WTC11 (cell line): ENCODE measurements at regions not wholly inside any gene's neighbourhood (a gene's known extent, or its start where the extent isn't known, plus 50 kb on each side); places are given as distances from the start of the nearest gene placed in this dataset.

Experiments used
- ATAC-seq: fragments of 200-7000 bp; cut with Tn5 transposase; 2 replicates; pipeline ENCODE4 v1.10.0; 2021; ENCODE audit warnings: mild to moderate bottlenecking, moderate library complexity
- CTCF ChIA-PET: fragments of 300-600 bp; sonication (Branson Sonifier 250); formaldehyde crosslinking; loops from one replicate; lab custom pipeline; 2021; ENCODE audit warnings: antibody characterized with exemption; lab: Charles Lee
- POLR2A ChIA-PET: fragments of 350-600 bp; sonication (Branson Sonifier 250); formaldehyde crosslinking; loops from one replicate; lab custom pipeline; 2021; ENCODE audit warnings: antibody characterized with exemption; lab: Charles Lee
- DNase-seq: peaks from one replicate; pipeline ENCODE4 v3.0.0; 2021; ENCODE audit warnings: low spot score
- H3K27ac Mint-ChIP-seq: 2 replicates; pipeline ENCODE4 v1.8.0; 2021; ENCODE audit warnings: mixed read lengths
- H3K27me3 Mint-ChIP-seq: 2 replicates; pipeline ENCODE4 v1.8.0; 2021; ENCODE audit warnings: low read depth, mild to moderate bottlenecking, moderate library complexity, mixed read lengths
- H3K36me3 Mint-ChIP-seq: 2 replicates; pipeline ENCODE4 v1.8.0; 2021; ENCODE audit warnings: mixed read lengths
- H3K4me1 Mint-ChIP-seq: 2 replicates; pipeline ENCODE4 v1.8.0; 2022; ENCODE audit warnings: mixed read lengths
- H3K4me3 Mint-ChIP-seq: 2 replicates; pipeline ENCODE4 v1.8.0; 2021; ENCODE audit warnings: mild to moderate bottlenecking, moderate library complexity, mixed read lengths
- H3K9me3 Mint-ChIP-seq: 2 replicates; pipeline ENCODE4 v1.8.0; 2021; ENCODE audit warnings: mixed read lengths
- CBFB ChIP-seq: sonication (generic); formaldehyde crosslinking; IDR thresholded peaks from 2 replicates; pipeline ENCODE4 v1.8.1; 2022; ENCODE audit warnings: mild to moderate bottlenecking, low read depth, missing genetic modification reagents
- ELF4 ChIP-seq: sonication (generic); formaldehyde crosslinking; IDR thresholded peaks from 2 replicates; pipeline ENCODE4 v1.8.1; 2022; ENCODE audit warnings: low read depth, mild to moderate bottlenecking, moderate library complexity, missing genetic modification reagents
- EMX1 ChIP-seq: fragments of 250-450 bp; sonication (Bioruptor Pico); IDR thresholded peaks from 2 replicates; pipeline ENCODE4 v1.8.0; 2021; ENCODE audit warnings: mild to moderate bottlenecking
- ESRRA ChIP-seq: sonication (generic); formaldehyde crosslinking; IDR thresholded peaks from 2 replicates; pipeline ENCODE4 v1.8.1; 2022; ENCODE audit warnings: mild to moderate bottlenecking, missing genetic modification reagents, borderline replicate concordance
- FOXK1 ChIP-seq: sonication (generic); formaldehyde crosslinking; IDR thresholded peaks from 2 replicates; pipeline ENCODE4 v1.8.0; 2022; ENCODE audit warnings: mild to moderate bottlenecking, moderate library complexity, missing genetic modification reagents
- FOXP1 ChIP-seq: sonication (generic); formaldehyde crosslinking; IDR thresholded peaks from 2 replicates; pipeline ENCODE4 v1.8.0; 2022; ENCODE audit warnings: missing genetic modification reagents, mild to moderate bottlenecking, moderate library complexity, borderline replicate concordance
- ZBTB21 ChIP-seq: sonication (generic); formaldehyde crosslinking; IDR thresholded peaks from 2 replicates; pipeline ENCODE4 v1.8.1; 2023; ENCODE audit warnings: mild to moderate bottlenecking, missing genetic modification reagents, borderline replicate concordance
- ZMAT4 ChIP-seq: fragments of 250-450 bp; sonication (Bioruptor Pico); IDR thresholded peaks from 2 replicates; pipeline ENCODE4 v1.9.0; 2021; ENCODE audit warnings: mild to moderate bottlenecking
- ZNF138 ChIP-seq: sonication (generic); formaldehyde crosslinking; conservative IDR thresholded peaks from 2 replicates; pipeline ENCODE4 v1.8.1; 2022; ENCODE audit warnings: mild to moderate bottlenecking, moderate library complexity, missing genetic modification reagents
- ZNF416 ChIP-seq: fragments of 250-450 bp; sonication (Bioruptor Pico); IDR thresholded peaks from 2 replicates; pipeline ENCODE4 v1.9.0; 2021; ENCODE audit warnings: mild to moderate bottlenecking, inconsistent platforms
- TF ChIP-seq, protein P1 (sequence below): sonication (generic); formaldehyde crosslinking; IDR thresholded peaks from 2 replicates; pipeline ENCODE4 v1.8.1; 2022; ENCODE audit warnings: missing genetic modification reagents, borderline replicate concordance
- TF ChIP-seq, protein P2 (sequence below): fragments of 250-450 bp; sonication (Bioruptor Pico); IDR thresholded peaks from 2 replicates; pipeline ENCODE4 v1.8.0; 2021; ENCODE audit warnings: mild to moderate bottlenecking
- TF ChIP-seq, protein P3 (sequence below): sonication (generic); formaldehyde crosslinking; IDR thresholded peaks from 2 replicates; pipeline ENCODE4 v1.8.1; 2022; ENCODE audit warnings: mild to moderate bottlenecking, moderate library complexity, missing genetic modification reagents
- TF ChIP-seq, protein P4 (sequence below): sonication (generic); formaldehyde crosslinking; IDR thresholded peaks from 2 replicates; pipeline ENCODE4 v1.8.1; 2022; ENCODE audit warnings: mild to moderate bottlenecking, missing genetic modification reagents, moderate library complexity, borderline replicate concordance

DNA sequence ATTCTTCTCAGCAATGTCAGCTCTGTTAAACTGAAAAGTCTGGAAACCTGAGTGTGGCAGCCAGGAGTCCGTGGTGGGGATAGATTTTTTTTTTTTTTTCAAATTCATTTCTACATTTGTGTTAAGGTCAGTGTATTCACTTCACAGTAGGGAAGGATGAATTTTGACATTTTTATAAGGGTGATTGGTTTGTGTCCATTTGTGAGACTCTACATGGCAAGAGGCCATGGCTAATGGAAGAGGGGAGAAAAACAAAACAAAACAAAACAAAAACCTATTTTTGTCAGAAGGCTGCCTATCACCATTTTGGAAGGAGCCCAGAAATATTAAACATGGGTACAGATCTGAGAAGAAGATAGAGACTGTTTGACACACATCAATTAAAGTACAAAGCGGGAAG lies 176.1 kb downstream of the RMST start:
- Mint-ChIP-seq H3K36me3 (no peaks in the 10 kb centered on the region), H3K4me3 (no peak overlapping the region), H3K4me1 (peaks cover 29% of the 10 kb centered on the region), H3K27ac (no peak overlapping the region), H3K27me3 (no peaks in the 10 kb centered on the region), H3K9me3 (peaks cover 10% of the 10 kb centered on the region)
- ATAC-seq (no peak), DNase-seq (no peak)
- ChIA-PET POLR2A (no interaction called here), CTCF (interaction anchor here (0.6 kb wide), 1 partner anchor 738 kb away, joined by 3 read pairs; no protein-coding TSS in a partner anchor)
- TF ChIP-seq CBFB (CRISPR knock-in tag) (no peak), ELF4 (CRISPR knock-in tag) (no peak), ZNF138 (CRISPR knock-in tag) (no peak)

- CTCF ChIA-PET = no interaction called here
- TF ChIP-seq, protein P1, sequence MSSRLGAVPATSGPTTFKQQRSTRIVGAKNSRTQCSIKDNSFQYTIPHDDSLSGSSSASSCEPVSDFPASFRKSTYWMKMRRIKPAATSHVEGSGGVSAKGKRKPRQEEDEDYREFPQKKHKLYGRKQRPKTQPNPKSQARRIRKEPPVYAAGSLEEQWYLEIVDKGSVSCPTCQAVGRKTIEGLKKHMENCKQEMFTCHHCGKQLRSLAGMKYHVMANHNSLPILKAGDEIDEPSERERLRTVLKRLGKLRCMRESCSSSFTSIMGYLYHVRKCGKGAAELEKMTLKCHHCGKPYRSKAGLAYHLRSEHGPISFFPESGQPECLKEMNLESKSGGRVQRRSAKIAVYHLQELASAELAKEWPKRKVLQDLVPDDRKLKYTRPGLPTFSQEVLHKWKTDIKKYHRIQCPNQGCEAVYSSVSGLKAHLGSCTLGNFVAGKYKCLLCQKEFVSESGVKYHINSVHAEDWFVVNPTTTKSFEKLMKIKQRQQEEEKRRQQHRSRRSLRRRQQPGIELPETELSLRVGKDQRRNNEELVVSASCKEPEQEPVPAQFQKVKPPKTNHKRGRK (CRISPR knock-in tag) = no peak
- POLR2A ChIA-PET = no interaction called here
- ATAC-seq (no peak), DNase-seq (no peak)
- H3K4me3 Mint-ChIP-seq = no peak overlapping the region
- H3K4me1 Mint-ChIP-seq = peaks cover 29% of the 10 kb centered on the region
- H3K27ac Mint-ChIP-seq = no peak overlapping the region
- H3K9me3 Mint-ChIP-seq = peaks cover 10% of the 10 kb centered on the region
- no peaks in the 10 kb centered on the region for H3K36me3 Mint-ChIP-seq
- no peaks in the 10 kb centered on the region for H3K27me3 Mint-ChIP-seq
Observed at GRCh38 chr12:97639702-97640101, 177.1 kb downstream of the RMST start.

DNA sequence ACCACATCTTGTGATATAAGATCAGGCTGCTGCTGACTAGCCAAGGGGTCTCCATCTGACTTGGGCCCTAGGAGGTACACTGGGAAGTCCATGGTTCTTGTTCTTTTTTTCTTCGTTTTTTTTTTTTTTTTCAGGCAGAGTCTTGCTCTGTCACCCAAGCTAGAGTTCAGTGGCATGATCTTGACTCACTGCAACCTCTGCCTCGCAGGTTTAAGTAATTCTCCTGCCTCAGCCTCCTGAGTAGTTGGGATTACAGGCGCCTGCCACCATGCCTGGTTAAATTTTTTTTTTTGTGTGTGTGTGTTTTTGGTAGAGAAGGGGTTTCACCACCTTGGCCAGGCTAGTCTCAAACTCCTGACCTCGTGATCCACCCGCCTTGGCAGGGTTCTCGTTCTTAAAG lies 178.2 kb downstream of the RMST start:
- H3K36me3 Mint-ChIP-seq = no peaks in the 10 kb centered on the region
- ChIA-PET CTCF (no interaction called here), POLR2A (no interaction called here)

DNA sequence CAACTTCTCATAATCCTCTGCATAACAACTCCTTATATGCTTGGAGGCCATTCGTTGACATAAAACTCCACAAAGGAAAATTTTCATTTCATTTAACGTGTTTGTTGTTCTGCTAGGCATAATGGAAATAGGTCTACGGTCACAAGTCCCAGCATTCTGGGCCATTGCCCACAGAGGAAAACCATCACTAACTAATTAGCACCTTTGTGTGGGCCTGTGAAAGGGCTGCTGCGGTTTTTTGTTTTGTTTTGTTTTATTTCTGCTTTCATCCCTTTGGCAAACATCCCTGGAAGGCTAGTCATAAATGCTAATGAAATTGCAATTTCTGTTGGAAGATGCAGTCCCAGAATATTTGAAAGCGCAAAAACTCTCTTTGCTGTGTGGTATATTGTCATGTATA lies 180.3 kb downstream of the RMST start:
- POLR2A ChIA-PET = no interaction called here

More for the DNA sequence above, 178.2 kb downstream of the RMST start:
- no peak overlapping the region for H3K4me3 Mint-ChIP-seq
- H3K9me3 Mint-ChIP-seq = peaks cover 6% of the 10 kb centered on the region; the same call in 1 of the 2 replicates
- H3K4me1 Mint-ChIP-seq = peaks cover 29% of the 10 kb centered on the region
- no peak overlapping the region for H3K27ac Mint-ChIP-seq
- H3K27me3 Mint-ChIP-seq = no peaks in the 10 kb centered on the region
- no peak for ATAC-seq
- no peak for TF ChIP-seq EMX1
- no peak for TF ChIP-seq ZNF416
- TF ChIP-seq, protein P2, sequence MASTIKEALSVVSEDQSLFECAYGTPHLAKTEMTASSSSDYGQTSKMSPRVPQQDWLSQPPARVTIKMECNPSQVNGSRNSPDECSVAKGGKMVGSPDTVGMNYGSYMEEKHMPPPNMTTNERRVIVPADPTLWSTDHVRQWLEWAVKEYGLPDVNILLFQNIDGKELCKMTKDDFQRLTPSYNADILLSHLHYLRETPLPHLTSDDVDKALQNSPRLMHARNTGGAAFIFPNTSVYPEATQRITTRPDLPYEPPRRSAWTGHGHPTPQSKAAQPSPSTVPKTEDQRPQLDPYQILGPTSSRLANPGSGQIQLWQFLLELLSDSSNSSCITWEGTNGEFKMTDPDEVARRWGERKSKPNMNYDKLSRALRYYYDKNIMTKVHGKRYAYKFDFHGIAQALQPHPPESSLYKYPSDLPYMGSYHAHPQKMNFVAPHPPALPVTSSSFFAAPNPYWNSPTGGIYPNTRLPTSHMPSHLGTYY (CRISPR knock-in tag) = no peak
- TF ChIP-seq FOXK1 = no peak
- no peak for TF ChIP-seq ZBTB21
- TF ChIP-seq ZMAT4 (CRISPR knock-in tag) = no peak
- TF ChIP-seq, protein P3, sequence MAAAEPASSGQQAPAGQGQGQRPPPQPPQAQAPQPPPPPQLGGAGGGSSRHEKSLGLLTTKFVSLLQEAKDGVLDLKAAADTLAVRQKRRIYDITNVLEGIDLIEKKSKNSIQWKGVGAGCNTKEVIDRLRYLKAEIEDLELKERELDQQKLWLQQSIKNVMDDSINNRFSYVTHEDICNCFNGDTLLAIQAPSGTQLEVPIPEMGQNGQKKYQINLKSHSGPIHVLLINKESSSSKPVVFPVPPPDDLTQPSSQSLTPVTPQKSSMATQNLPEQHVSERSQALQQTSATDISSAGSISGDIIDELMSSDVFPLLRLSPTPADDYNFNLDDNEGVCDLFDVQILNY = no peak
- no peak for TF ChIP-seq FOXP1 (CRISPR knock-in tag)
- DNase-seq = no peak

More for the DNA sequence above, 180.3 kb downstream of the RMST start:
- CTCF ChIA-PET = no interaction called here
- no peak overlapping the region for H3K4me3 Mint-ChIP-seq
- no peak for TF ChIP-seq ESRRA
- TF ChIP-seq, protein P4, sequence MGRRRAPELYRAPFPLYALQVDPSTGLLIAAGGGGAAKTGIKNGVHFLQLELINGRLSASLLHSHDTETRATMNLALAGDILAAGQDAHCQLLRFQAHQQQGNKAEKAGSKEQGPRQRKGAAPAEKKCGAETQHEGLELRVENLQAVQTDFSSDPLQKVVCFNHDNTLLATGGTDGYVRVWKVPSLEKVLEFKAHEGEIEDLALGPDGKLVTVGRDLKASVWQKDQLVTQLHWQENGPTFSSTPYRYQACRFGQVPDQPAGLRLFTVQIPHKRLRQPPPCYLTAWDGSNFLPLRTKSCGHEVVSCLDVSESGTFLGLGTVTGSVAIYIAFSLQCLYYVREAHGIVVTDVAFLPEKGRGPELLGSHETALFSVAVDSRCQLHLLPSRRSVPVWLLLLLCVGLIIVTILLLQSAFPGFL (CRISPR knock-in tag) = no peak
- TF ChIP-seq, all 79 proteins: peak for 0
- Mint-ChIP-seq H3K4me1 (peaks cover 10% of the 10 kb centered on the region), H3K36me3 (no peaks in the 10 kb centered on the region), H3K27ac (no peak overlapping the region), H3K27me3 (no peaks in the 10 kb centered on the region), H3K9me3 (peaks cover 10% of the 10 kb centered on the region; the same call in 1 of the 2 replicates)
- DNase-seq (no peak), ATAC-seq (no peak)
